Omental fat pad (tissue), 3 donors: ENCODE measurements at regions not wholly inside any gene's neighbourhood (a gene's known extent, or its start where the extent isn't known, plus 50 kb on each side); places are given as distances from the start of the nearest gene placed in this dataset.

Experiments used
- ATAC-seq: fragments of 150-250 bp; one replicate; pipeline ENCODE4 v1.9.1; 2016; ENCODE audit warnings: mild to moderate bottlenecking, moderate library complexity; ENCODE audit not compliant: low FRiP score
- DNase-seq: peaks from one replicate; pipeline ENCODE4 v3.0.0-alpha.2; 2019; ENCODE audit warnings: low spot score
- TF ChIP-seq, protein P1 (sequence below), 3 donors: fragments of 450-650 bp; IDR thresholded peaks; one replicate each; pipeline ENCODE4 v1.5.1; 2016 to 2017; ENCODE audit warnings: antibody characterized with exemption in 3 of 3, mild to moderate bottlenecking in 3 of 3, moderate library complexity in 2 of 3

- TF ChIP-seq, protein P1, sequence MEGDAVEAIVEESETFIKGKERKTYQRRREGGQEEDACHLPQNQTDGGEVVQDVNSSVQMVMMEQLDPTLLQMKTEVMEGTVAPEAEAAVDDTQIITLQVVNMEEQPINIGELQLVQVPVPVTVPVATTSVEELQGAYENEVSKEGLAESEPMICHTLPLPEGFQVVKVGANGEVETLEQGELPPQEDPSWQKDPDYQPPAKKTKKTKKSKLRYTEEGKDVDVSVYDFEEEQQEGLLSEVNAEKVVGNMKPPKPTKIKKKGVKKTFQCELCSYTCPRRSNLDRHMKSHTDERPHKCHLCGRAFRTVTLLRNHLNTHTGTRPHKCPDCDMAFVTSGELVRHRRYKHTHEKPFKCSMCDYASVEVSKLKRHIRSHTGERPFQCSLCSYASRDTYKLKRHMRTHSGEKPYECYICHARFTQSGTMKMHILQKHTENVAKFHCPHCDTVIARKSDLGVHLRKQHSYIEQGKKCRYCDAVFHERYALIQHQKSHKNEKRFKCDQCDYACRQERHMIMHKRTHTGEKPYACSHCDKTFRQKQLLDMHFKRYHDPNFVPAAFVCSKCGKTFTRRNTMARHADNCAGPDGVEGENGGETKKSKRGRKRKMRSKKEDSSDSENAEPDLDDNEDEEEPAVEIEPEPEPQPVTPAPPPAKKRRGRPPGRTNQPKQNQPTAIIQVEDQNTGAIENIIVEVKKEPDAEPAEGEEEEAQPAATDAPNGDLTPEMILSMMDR (IDR thresholded peaks at IDR 0.05) = no peak
- no peak for DNase-seq
- no peak for ATAC-seq
Measured at GRCh38 chr5:164383662-164384061, 878.2 kb downstream of the MAT2B start.

DNA sequence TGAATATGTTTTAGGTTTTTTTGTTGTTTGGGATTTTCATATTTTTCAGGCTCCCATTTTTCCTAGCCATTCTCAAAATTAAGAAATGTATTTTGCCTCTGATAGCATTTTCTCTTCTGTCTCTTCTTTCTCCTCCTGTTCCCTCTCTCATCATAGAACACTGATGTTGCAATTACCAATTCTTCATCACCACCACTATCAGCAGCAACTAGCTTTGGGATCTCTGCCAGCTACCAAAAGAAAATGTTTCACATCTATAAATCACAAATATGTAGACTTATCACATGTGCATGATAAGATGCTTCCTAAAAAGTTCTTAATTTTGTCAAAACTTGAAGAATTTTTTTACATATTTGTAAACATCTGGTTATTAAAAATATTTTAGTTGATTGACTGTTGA lies 887.1 kb downstream of the MAT2B start:
- TF ChIP-seq, protein P1 (IDR thresholded peaks at IDR 0.05) = no peak
- DNase-seq (no peak), ATAC-seq (no peak)

DNA sequence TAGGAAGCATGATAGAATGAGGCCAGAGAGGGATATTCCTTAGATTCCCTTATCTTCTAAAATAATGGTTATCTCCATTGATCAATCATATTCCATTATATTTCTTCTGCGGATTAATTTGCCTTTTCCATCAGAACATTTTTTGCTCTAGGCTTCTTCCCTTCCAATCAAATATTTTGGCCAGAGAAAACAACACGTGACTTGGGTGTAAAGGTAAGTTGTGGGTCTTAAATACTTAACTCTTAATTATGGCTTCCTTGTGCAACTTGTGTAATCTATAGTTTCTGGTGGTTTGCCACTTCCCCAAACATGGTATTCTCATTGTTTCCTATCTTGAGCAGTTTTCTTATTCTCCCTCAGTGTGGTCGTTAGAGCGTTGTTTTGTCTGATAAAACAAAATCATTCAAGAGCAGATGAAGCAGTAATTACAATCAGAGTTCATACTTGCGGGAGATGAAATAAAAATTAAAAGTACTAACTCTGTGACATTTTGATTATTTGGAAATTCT lies 889.3 kb downstream of the MAT2B start:
- TF ChIP-seq, protein P1 (IDR thresholded peaks at IDR 0.05) = no peak
- ATAC-seq (no peak), DNase-seq (no peak)

- no peak for DNase-seq
- TF ChIP-seq, protein P1 (IDR thresholded peaks at IDR 0.05) = no peak
- ATAC-seq = no peak
Measured at GRCh38 chr5:164412531-164412930, 907.1 kb downstream of the MAT2B start.

- TF ChIP-seq, protein P1 (IDR thresholded peaks at IDR 0.05) = no peak
- DNase-seq = no peak
- ATAC-seq = no peak
Measured at GRCh38 chr5:164420161-164420560, 914.7 kb downstream of the MAT2B start.

DNA sequence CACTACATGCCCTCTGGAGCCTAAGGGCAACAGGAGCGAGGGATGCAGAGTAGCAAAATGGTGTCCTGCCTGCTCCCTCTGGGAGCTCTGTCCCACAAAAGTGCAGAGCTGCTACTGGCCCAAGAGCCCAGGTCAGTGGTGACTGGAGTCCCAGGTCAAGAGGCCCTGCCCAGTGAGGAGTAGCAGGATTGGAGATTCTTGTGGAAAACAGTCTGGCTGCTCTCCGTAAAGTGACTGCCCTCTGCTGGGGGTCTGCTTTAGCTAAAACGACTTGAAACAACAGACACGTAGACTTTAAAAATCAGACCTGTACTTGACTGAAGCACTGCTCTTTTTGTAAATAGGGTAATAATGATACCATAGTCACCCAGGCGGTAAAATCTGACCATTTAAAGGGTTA lies 917.0 kb downstream of the MAT2B start:
- TF ChIP-seq, protein P1 (IDR thresholded peaks at IDR 0.05) = no peak
- DNase-seq (no peak), ATAC-seq (no peak)

DNA sequence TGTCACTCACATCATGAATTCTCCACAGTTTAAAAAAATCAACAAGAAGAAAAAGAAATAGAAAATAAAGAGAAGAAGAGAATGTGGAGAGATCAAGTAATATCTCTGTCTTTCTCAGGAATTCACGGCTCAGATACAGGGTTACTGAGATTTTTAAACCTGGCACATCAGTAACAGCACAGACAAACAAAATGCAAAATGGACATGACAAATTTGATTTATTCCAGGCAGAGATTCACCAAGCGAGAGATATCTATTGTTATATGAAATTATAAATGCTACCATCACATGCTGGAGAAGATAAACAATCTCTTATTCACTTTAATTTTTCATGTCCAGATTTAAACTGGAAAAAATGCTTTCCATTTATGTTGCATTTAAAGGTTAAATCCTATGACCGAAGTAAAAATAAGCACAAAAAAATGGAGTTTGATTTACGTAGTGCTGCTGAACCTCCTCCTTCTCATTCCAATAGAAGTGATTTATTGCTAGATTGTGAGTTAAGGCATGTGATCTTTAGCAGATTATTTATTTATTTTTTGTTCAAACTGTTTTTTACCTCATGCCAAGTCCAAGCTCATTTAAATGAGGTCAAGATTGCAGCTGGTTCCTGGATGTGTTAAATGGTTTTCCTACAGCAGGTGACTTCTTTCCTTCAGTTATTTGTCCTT lies 926.4 kb downstream of the MAT2B start:
- TF ChIP-seq, protein P1 (IDR thresholded peaks at IDR 0.05) = no peak
- DNase-seq (no peak), ATAC-seq (no peak)
